ENCODE measurements at regions not wholly inside any gene's neighbourhood (a gene's known extent, or its start where the extent isn't known, plus 50 kb on each side); places are given as distances from the start of the nearest gene placed in this dataset.

- no peak overlapping the region for H3K4me3 ChIP-seq (ENCODE audit: low read depth, low read length)
- no peaks in the 10 kb centered on the region for H3K9me3 ChIP-seq (ENCODE audit: control insufficient read depth, insufficient read depth, low read length)
- WGBS (ENCODE audit: insufficient coverage) = 76% methylated on average over 2 of the region's 3 CpGs
- no peak overlapping the region for H3K27ac ChIP-seq (ENCODE audit: low read depth, low read length)
- H3K4me1 ChIP-seq (ENCODE audit: control insufficient read depth, insufficient read depth, low read length) = peaks cover 35% of the 10 kb centered on the region
- no peaks in the 10 kb centered on the region for H3K36me3 ChIP-seq (ENCODE audit: control insufficient read depth, insufficient read depth, low read length)
- no peak for DNase-seq (ENCODE audit: low read depth in 4 of 6, low spot score in 6 of 6)
- peaks cover 2% of the 10 kb centered on the region for H3K27me3 ChIP-seq (ENCODE audit: control insufficient read depth, insufficient read depth, low read length)
These were observed 51.6 kb upstream of the PARP11 start for GRCh38 chr12:3924761-3925160.

DNA sequence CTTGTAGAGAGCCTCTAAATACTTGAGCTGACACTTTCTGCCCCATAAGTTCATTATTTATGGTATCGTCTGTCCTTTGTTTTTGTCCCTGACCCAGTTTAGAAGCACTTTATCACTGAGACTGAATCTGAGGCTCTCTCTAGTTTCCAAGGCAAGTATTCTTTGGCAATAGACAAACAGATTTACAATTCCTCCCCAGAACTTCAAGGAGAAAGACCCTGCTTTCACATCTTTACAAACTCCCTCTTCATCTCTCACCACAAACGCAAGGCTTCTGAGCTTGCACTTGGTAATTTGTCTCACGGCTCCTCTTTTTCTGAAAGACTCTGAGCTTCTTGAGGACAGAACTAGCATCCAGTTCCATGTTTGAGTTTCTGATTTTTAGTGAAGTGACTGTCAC, 49.8 kb upstream of the PARP11 start:
- Histone ChIP-seq H3K27me3 (ENCODE audit: control insufficient read depth, insufficient read depth, low read length) (no peaks in the 10 kb centered on the region), H3K27ac (ENCODE audit: low read depth, low read length) (peak overlapping the region; percentile 22), H3K4me1 (ENCODE audit: control insufficient read depth, insufficient read depth, low read length) (peaks cover 29% of the 10 kb centered on the region), H3K9me3 (ENCODE audit: control insufficient read depth, insufficient read depth, low read length) (no peaks in the 10 kb centered on the region), H3K4me3 (ENCODE audit: low read depth, low read length) (no peak overlapping the region), H3K36me3 (ENCODE audit: control insufficient read depth, insufficient read depth, low read length) (no peaks in the 10 kb centered on the region)
- 0% methylated on average over 1 of the region's 3 CpGs for WGBS (ENCODE audit: insufficient coverage)
- DNase-seq (ENCODE audit: low read depth in 4 of 6, low spot score in 6 of 6) = peak in 2 of 6 donors; percentile 48 to 60

All from spinal cord (tissue), 9 donors.